HG03520 (cell line): ENCODE measurements at regions not wholly inside any gene's neighbourhood (a gene's known extent, or its start where the extent isn't known, plus 50 kb on each side); places are given as distances from the start of the nearest gene placed in this dataset.
A peak's percentile ranks its signal among the peaks of the same experiment; 100 is the strongest.

Experiments
- ATAC-seq: cut with Tn5 transposase; IDR thresholded peaks from one replicate; pipeline ENCODE4 v1.9.1; 2021; ENCODE audit warnings: mild to moderate bottlenecking, moderate library complexity; ENCODE audit not compliant: unreplicated experiment

GRCh38 chr9:79885093-79885857 lies 313.5 kb downstream of the TLE4 start:
- no peak for ATAC-seq

- no peak for ATAC-seq
Observed at GRCh38 chr9:79884546-79884945, 312.8 kb downstream of the TLE4 start.

- ATAC-seq: no peak
Observed at GRCh38 chr9:79883073-79883645, 311.4 kb downstream of the TLE4 start.

GRCh38 chr9:79880626-79881025 lies 308.9 kb downstream of the TLE4 start:
- peak; percentile 62 for ATAC-seq

GRCh38 chr9:79877943-79878602 lies 306.3 kb downstream of the TLE4 start:
- no peak for ATAC-seq

- ATAC-seq: no peak
Observed at GRCh38 chr9:79868567-79869189, 296.9 kb downstream of the TLE4 start.

GRCh38 chr9:79862921-79863890 lies 291.4 kb downstream of the TLE4 start:
- no peak for ATAC-seq

- no peak for ATAC-seq
Observed at GRCh38 chr9:79858508-79858907, 286.7 kb downstream of the TLE4 start.

GRCh38 chr9:79857188-79857587 lies 285.4 kb downstream of the TLE4 start:
- ATAC-seq: no peak

- ATAC-seq: no peak
Observed at GRCh38 chr9:79847074-79847473, 275.3 kb downstream of the TLE4 start.

GRCh38 chr9:79829566-79830302 lies 258.0 kb downstream of the TLE4 start:
- no peak for ATAC-seq

GRCh38 chr9:79824265-79824664 lies 252.5 kb downstream of the TLE4 start:
- ATAC-seq: peak; percentile 85

- ATAC-seq: peak; percentile 83
Observed at GRCh38 chr9:79817438-79818004, 245.8 kb downstream of the TLE4 start.

GRCh38 chr9:79813258-79813638 lies 241.5 kb downstream of the TLE4 start:
- ATAC-seq: no peak

GRCh38 chr9:79812507-79813257 lies 240.9 kb downstream of the TLE4 start:
- peak; percentile 72 for ATAC-seq

- peak; percentile 6 for ATAC-seq
Observed at GRCh38 chr9:79812099-79812498, 240.3 kb downstream of the TLE4 start.

- no peak for ATAC-seq
Observed at GRCh38 chr9:79809931-79810330, 238.2 kb downstream of the TLE4 start.

GRCh38 chr9:79809316-79809876 lies 237.6 kb downstream of the TLE4 start:
- no peak for ATAC-seq
